Nephron progenitor cell (in vitro differentiated cells): ENCODE measurements at regions not wholly inside any gene's neighbourhood (a gene's known extent, or its start where the extent isn't known, plus 50 kb on each side); places are given as distances from the start of the nearest gene placed in this dataset.

Experiments used
- DNase-seq: peaks from one replicate; pipeline ENCODE4 v3.0.0; 2021
- H3K27ac Mint-ChIP-seq: 2 replicates; pipeline ENCODE4 v1.8.0; 2021; ENCODE audit warnings: mild to moderate bottlenecking, moderate library complexity, mixed read lengths
- H3K27me3 Mint-ChIP-seq: 2 replicates; pipeline ENCODE4 v1.8.0; 2021; ENCODE audit warnings: mild to moderate bottlenecking, low read depth, mixed read lengths; ENCODE audit not compliant: poor library complexity
- H3K36me3 Mint-ChIP-seq: 2 replicates; pipeline ENCODE4 v1.8.0; 2021; ENCODE audit warnings: low read depth, mixed read lengths
- H3K4me1 Mint-ChIP-seq: 2 replicates; pipeline ENCODE4 v1.8.0; 2021; ENCODE audit warnings: mixed read lengths
- H3K4me3 Mint-ChIP-seq: 2 replicates; pipeline ENCODE4 v1.8.0; 2021; ENCODE audit warnings: mild to moderate bottlenecking, moderate library complexity, mixed read lengths
- H3K9me3 Mint-ChIP-seq: 2 replicates; pipeline ENCODE4 v1.8.0; 2021; ENCODE audit warnings: mild to moderate bottlenecking, moderate library complexity, mixed read lengths
- CTCF ChIP-seq: fragments of 200-600 bp; sonication (generic); IDR thresholded peaks from 2 replicates; pipeline ENCODE4 v1.5.0; 2021; ENCODE audit warnings: antibody characterized with exemption

- no peak overlapping the region for H3K27ac Mint-ChIP-seq
- no peak overlapping the region for H3K4me3 Mint-ChIP-seq
- no peaks in the 10 kb centered on the region for H3K36me3 Mint-ChIP-seq
- H3K9me3 Mint-ChIP-seq, result no peaks in the 10 kb centered on the region
- DNase-seq, result no peak
- H3K4me1 Mint-ChIP-seq, result no peaks in the 10 kb centered on the region
- peaks cover 14% of the 10 kb centered on the region for H3K27me3 Mint-ChIP-seq
- no peak for TF ChIP-seq CTCF
Measured at GRCh38 chr1:30068787-30069472, 654.5 kb downstream of the MATN1 start.

- Mint-ChIP-seq H3K36me3 (no peaks in the 10 kb centered on the region), H3K4me3 (no peak overlapping the region), H3K9me3 (no peaks in the 10 kb centered on the region), H3K27ac (no peak overlapping the region), H3K27me3 (peaks cover 15% of the 10 kb centered on the region), H3K4me1 (peaks cover 14% of the 10 kb centered on the region)
- no peak for DNase-seq
- TF ChIP-seq CTCF, result no peak
Measured at GRCh38 chr1:30064547-30064946, 658.8 kb downstream of the MATN1 start.

GRCh38 chr1:30063621-30064280 lies 659.6 kb downstream of the MATN1 start:
- H3K27me3 Mint-ChIP-seq, result peaks cover 15% of the 10 kb centered on the region
- no peak overlapping the region for H3K27ac Mint-ChIP-seq
- H3K9me3 Mint-ChIP-seq, result no peaks in the 10 kb centered on the region
- no peak overlapping the region for H3K4me3 Mint-ChIP-seq
- TF ChIP-seq CTCF, result no peak
- DNase-seq, result no peak
- H3K4me1 Mint-ChIP-seq, result peaks cover 14% of the 10 kb centered on the region
- H3K36me3 Mint-ChIP-seq, result no peaks in the 10 kb centered on the region

- no peaks in the 10 kb centered on the region for H3K36me3 Mint-ChIP-seq
- H3K9me3 Mint-ChIP-seq, result no peaks in the 10 kb centered on the region
- H3K27ac Mint-ChIP-seq, result no peak overlapping the region
- H3K27me3 Mint-ChIP-seq, result peaks cover 18% of the 10 kb centered on the region
- peaks cover 18% of the 10 kb centered on the region for H3K4me1 Mint-ChIP-seq
- no peak overlapping the region for H3K4me3 Mint-ChIP-seq
- no peak for DNase-seq
- TF ChIP-seq CTCF, result no peak
Measured at GRCh38 chr1:30061292-30062220, 661.8 kb downstream of the MATN1 start.

GRCh38 chr1:30060738-30061137 lies 662.6 kb downstream of the MATN1 start:
- Mint-ChIP-seq H3K4me1 (peaks cover 18% of the 10 kb centered on the region), H3K4me3 (no peak overlapping the region), H3K9me3 (no peaks in the 10 kb centered on the region), H3K27me3 (peaks cover 18% of the 10 kb centered on the region), H3K27ac (no peak overlapping the region), H3K36me3 (no peaks in the 10 kb centered on the region)
- TF ChIP-seq CTCF, result no peak
- DNase-seq, result no peak
